NB4 (cell line): ENCODE measurements at regions not wholly inside any gene's neighbourhood (a gene's known extent, or its start where the extent isn't known, plus 50 kb on each side); places are given as distances from the start of the nearest gene placed in this dataset.
"Not testable (repeated sequence)": the region's sequence is repeated elsewhere in the genome, so short reads cannot be mapped to it uniquely, and the experiment has no call there.

ENCODE experiments used
- MYC ChIP-seq: IDR thresholded peaks from 2 replicates; pipeline ENCODE4 v1.6.1; 2011; ENCODE audit warnings: low read depth, low read length
- POLR2A ChIP-seq: IDR thresholded peaks from 2 replicates; pipeline ENCODE4 v1.6.1; 2011; ENCODE audit warnings: mild to moderate bottlenecking; ENCODE audit not compliant: insufficient read length; ENCODE audit errors: extremely low read depth
- TF ChIP-seq, protein P1 (sequence below): IDR thresholded peaks from one replicate; pipeline ENCODE4 v1.5.1; 2012; ENCODE audit warnings: low read depth, low read length
- TF ChIP-seq, protein P2 (sequence below): IDR thresholded peaks from 2 replicates; pipeline ENCODE4 v1.6.1; 2011; ENCODE audit warnings: low read depth, low read length

DNA sequence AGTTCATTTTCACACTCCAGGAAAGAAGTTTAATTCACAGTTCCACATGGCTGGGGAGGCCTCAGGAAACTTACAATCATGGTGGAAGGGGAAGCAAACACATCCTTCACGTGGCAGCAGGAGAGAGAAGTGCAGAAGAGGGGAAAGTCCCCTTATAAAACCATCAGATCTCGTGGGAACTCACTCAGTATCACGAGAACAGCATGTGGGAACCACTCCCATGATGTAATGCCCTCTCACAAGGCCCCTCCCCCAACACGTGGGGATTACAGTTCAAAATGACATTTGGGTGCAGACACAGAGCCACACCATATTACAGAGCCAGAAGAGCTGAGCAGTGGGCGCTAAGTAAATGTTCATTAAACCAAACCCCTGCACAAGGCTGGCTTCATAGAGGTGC, 126.0 kb downstream of the POTEH start:
- TF ChIP-seq, protein P1, sequence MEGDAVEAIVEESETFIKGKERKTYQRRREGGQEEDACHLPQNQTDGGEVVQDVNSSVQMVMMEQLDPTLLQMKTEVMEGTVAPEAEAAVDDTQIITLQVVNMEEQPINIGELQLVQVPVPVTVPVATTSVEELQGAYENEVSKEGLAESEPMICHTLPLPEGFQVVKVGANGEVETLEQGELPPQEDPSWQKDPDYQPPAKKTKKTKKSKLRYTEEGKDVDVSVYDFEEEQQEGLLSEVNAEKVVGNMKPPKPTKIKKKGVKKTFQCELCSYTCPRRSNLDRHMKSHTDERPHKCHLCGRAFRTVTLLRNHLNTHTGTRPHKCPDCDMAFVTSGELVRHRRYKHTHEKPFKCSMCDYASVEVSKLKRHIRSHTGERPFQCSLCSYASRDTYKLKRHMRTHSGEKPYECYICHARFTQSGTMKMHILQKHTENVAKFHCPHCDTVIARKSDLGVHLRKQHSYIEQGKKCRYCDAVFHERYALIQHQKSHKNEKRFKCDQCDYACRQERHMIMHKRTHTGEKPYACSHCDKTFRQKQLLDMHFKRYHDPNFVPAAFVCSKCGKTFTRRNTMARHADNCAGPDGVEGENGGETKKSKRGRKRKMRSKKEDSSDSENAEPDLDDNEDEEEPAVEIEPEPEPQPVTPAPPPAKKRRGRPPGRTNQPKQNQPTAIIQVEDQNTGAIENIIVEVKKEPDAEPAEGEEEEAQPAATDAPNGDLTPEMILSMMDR: not testable (repeated sequence)
- not testable (repeated sequence) for TF ChIP-seq MYC, POLR2A
- TF ChIP-seq, protein P2, sequence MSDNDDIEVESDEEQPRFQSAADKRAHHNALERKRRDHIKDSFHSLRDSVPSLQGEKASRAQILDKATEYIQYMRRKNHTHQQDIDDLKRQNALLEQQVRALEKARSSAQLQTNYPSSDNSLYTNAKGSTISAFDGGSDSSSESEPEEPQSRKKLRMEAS: not testable (repeated sequence)
